ENCODE measurements at regions not wholly inside any gene's neighbourhood (a gene's known extent, or its start where the extent isn't known, plus 50 kb on each side); places are given as distances from the start of the nearest gene placed in this dataset.

GRCh38 chr3:124202754-124203153 lies 210.8 kb upstream of the ROPN1 start:
- 31 to 60% methylated on average over 4 of the region's 4 CpGs for WGBS, 2 donors

GRCh38 chr3:124203292-124203691 lies 211.4 kb upstream of the ROPN1 start:
- no peaks in the 10 kb centered on the region for H3K36me3 ChIP-seq (ENCODE audit: control insufficient read depth in 2 of 2, insufficient read depth in 2 of 2, low read length in 1 of 2)
- no peaks in the 10 kb centered on the region for H3K9me3 ChIP-seq (ENCODE audit: control insufficient read depth in 2 of 2, insufficient read depth in 1 of 2, low read depth in 1 of 2, low read length in 1 of 2)
- H3K4me1 ChIP-seq (ENCODE audit: control insufficient read depth in 2 of 2, insufficient read depth in 2 of 2, low read length in 1 of 2) = peaks cover 0 to 2% of the 10 kb centered on the region in 2 donors
- no peaks in the 10 kb centered on the region for H3K27me3 ChIP-seq (ENCODE audit: control insufficient read depth in 1 of 2, insufficient read depth in 2 of 2, low read length in 2 of 2)
- 90 to 91% methylated on average over 2 of the region's 2 CpGs for WGBS, 2 donors
- H3K4me3 ChIP-seq (ENCODE audit: low read depth in 1 of 2, low read length in 2 of 2) = no peak overlapping the region
- no peak overlapping the region for H3K27ac ChIP-seq (ENCODE audit: low read depth in 2 of 2, low read length in 1 of 2)

More at GRCh38 chr3:124202754-124203153, 210.8 kb upstream of the ROPN1 start:
- Histone ChIP-seq H3K27me3 (ENCODE audit: control insufficient read depth in 1 of 2, insufficient read depth in 2 of 2, low read length in 2 of 2) (no peaks in the 10 kb centered on the region), H3K4me3 (ENCODE audit: low read depth in 1 of 2, low read length in 2 of 2) (no peak overlapping the region), H3K27ac (ENCODE audit: low read depth in 2 of 2, low read length in 1 of 2) (no peak overlapping the region), H3K36me3 (ENCODE audit: control insufficient read depth in 2 of 2, insufficient read depth in 2 of 2, low read length in 1 of 2) (no peaks in the 10 kb centered on the region), H3K9me3 (ENCODE audit: control insufficient read depth in 2 of 2, insufficient read depth in 1 of 2, low read depth in 1 of 2, low read length in 1 of 2) (no peaks in the 10 kb centered on the region), H3K4me1 (ENCODE audit: control insufficient read depth in 2 of 2, insufficient read depth in 2 of 2, low read length in 1 of 2) (peaks cover 0 to 1% of the 10 kb centered on the region in 2 donors)

GRCh38 chr3:124206225-124207055 lies 214.5 kb upstream of the ROPN1 start:
- no peaks in the 10 kb centered on the region for H3K9me3 ChIP-seq (ENCODE audit: control insufficient read depth in 2 of 2, insufficient read depth in 1 of 2, low read depth in 1 of 2, low read length in 1 of 2)
- 85 to 90% methylated on average over 5 of the region's 5 CpGs for WGBS, 2 donors

GRCh38 chr3:124207077-124207476 lies 215.2 kb upstream of the ROPN1 start:
- Histone ChIP-seq H3K4me3 (ENCODE audit: low read depth in 1 of 2, low read length in 2 of 2) (no peak overlapping the region), H3K27ac (ENCODE audit: low read depth in 2 of 2, low read length in 1 of 2) (no peak overlapping the region), H3K36me3 (ENCODE audit: control insufficient read depth in 2 of 2, insufficient read depth in 2 of 2, low read length in 1 of 2) (no peaks in the 10 kb centered on the region), H3K4me1 (ENCODE audit: control insufficient read depth in 2 of 2, insufficient read depth in 2 of 2, low read length in 1 of 2) (peaks cover 0 to 2% of the 10 kb centered on the region in 2 donors), H3K9me3 (ENCODE audit: control insufficient read depth in 2 of 2, insufficient read depth in 1 of 2, low read depth in 1 of 2, low read length in 1 of 2) (no peaks in the 10 kb centered on the region), H3K27me3 (ENCODE audit: control insufficient read depth in 1 of 2, insufficient read depth in 2 of 2, low read length in 2 of 2) (no peaks in the 10 kb centered on the region)
- WGBS, 2 donors = 87 to 89% methylated on average over 5 of the region's 5 CpGs

More at GRCh38 chr3:124206225-124207055, 214.5 kb upstream of the ROPN1 start:
- Histone ChIP-seq H3K27ac (ENCODE audit: low read depth in 2 of 2, low read length in 1 of 2) (no peak overlapping the region), H3K36me3 (ENCODE audit: control insufficient read depth in 2 of 2, insufficient read depth in 2 of 2, low read length in 1 of 2) (no peaks in the 10 kb centered on the region), H3K4me3 (ENCODE audit: low read depth in 1 of 2, low read length in 2 of 2) (no peak overlapping the region), H3K27me3 (ENCODE audit: control insufficient read depth in 1 of 2, insufficient read depth in 2 of 2, low read length in 2 of 2) (no peaks in the 10 kb centered on the region), H3K4me1 (ENCODE audit: control insufficient read depth in 2 of 2, insufficient read depth in 2 of 2, low read length in 1 of 2) (peaks cover 0 to 2% of the 10 kb centered on the region in 2 donors)

- no peak overlapping the region for H3K27ac ChIP-seq (ENCODE audit: low read depth in 2 of 2, low read length in 1 of 2)
- H3K9me3 ChIP-seq (ENCODE audit: control insufficient read depth in 2 of 2, insufficient read depth in 1 of 2, low read depth in 1 of 2, low read length in 1 of 2) = no peaks in the 10 kb centered on the region
- no peaks in the 10 kb centered on the region for H3K36me3 ChIP-seq (ENCODE audit: control insufficient read depth in 2 of 2, insufficient read depth in 2 of 2, low read length in 1 of 2)
- no peaks in the 10 kb centered on the region for H3K27me3 ChIP-seq (ENCODE audit: control insufficient read depth in 1 of 2, insufficient read depth in 2 of 2, low read length in 2 of 2)
- 71 to 74% methylated on average over 5 of the region's 5 CpGs for WGBS, 2 donors
- peaks cover 0 to 2% of the 10 kb centered on the region in 2 donors for H3K4me1 ChIP-seq (ENCODE audit: control insufficient read depth in 2 of 2, insufficient read depth in 2 of 2, low read length in 1 of 2)
- H3K4me3 ChIP-seq (ENCODE audit: low read depth in 1 of 2, low read length in 2 of 2) = no peak overlapping the region
These were observed 216.1 kb upstream of the ROPN1 start for GRCh38 chr3:124207873-124208485.

GRCh38 chr3:124209426-124209825 lies 217.5 kb upstream of the ROPN1 start:
- H3K36me3 ChIP-seq (ENCODE audit: control insufficient read depth in 2 of 2, insufficient read depth in 2 of 2, low read length in 1 of 2) = no peaks in the 10 kb centered on the region
- H3K9me3 ChIP-seq (ENCODE audit: control insufficient read depth in 2 of 2, insufficient read depth in 1 of 2, low read depth in 1 of 2, low read length in 1 of 2) = no peaks in the 10 kb centered on the region
- no peaks in the 10 kb centered on the region for H3K27me3 ChIP-seq (ENCODE audit: control insufficient read depth in 1 of 2, insufficient read depth in 2 of 2, low read length in 2 of 2)
- H3K4me1 ChIP-seq (ENCODE audit: control insufficient read depth in 2 of 2, insufficient read depth in 2 of 2, low read length in 1 of 2) = peaks cover 0 to 2% of the 10 kb centered on the region in 2 donors
- no peak overlapping the region for H3K4me3 ChIP-seq (ENCODE audit: low read depth in 1 of 2, low read length in 2 of 2)
- no peak overlapping the region for H3K27ac ChIP-seq (ENCODE audit: low read depth in 2 of 2, low read length in 1 of 2)
- 98% methylated on average over 2 of the region's 2 CpGs for WGBS, 2 donors

GRCh38 chr3:124210899-124211298 lies 219.0 kb upstream of the ROPN1 start:
- Histone ChIP-seq H3K4me3 (ENCODE audit: low read depth in 1 of 2, low read length in 2 of 2) (no peak overlapping the region), H3K36me3 (ENCODE audit: control insufficient read depth in 2 of 2, insufficient read depth in 2 of 2, low read length in 1 of 2) (no peaks in the 10 kb centered on the region), H3K4me1 (ENCODE audit: control insufficient read depth in 2 of 2, insufficient read depth in 2 of 2, low read length in 1 of 2) (peaks cover 0 to 2% of the 10 kb centered on the region in 2 donors), H3K27ac (ENCODE audit: low read depth in 2 of 2, low read length in 1 of 2) (no peak overlapping the region), H3K9me3 (ENCODE audit: control insufficient read depth in 2 of 2, insufficient read depth in 1 of 2, low read depth in 1 of 2, low read length in 1 of 2) (no peaks in the 10 kb centered on the region), H3K27me3 (ENCODE audit: control insufficient read depth in 1 of 2, insufficient read depth in 2 of 2, low read length in 2 of 2) (no peaks in the 10 kb centered on the region)

GRCh38 chr3:124213641-124214040 lies 221.7 kb upstream of the ROPN1 start:
- Histone ChIP-seq H3K4me1 (ENCODE audit: control insufficient read depth in 2 of 2, insufficient read depth in 2 of 2, low read length in 1 of 2) (no peaks in the 10 kb centered on the region), H3K36me3 (ENCODE audit: control insufficient read depth in 2 of 2, insufficient read depth in 2 of 2, low read length in 1 of 2) (no peaks in the 10 kb centered on the region), H3K27ac (ENCODE audit: low read depth in 2 of 2, low read length in 1 of 2) (no peak overlapping the region), H3K9me3 (ENCODE audit: control insufficient read depth in 2 of 2, insufficient read depth in 1 of 2, low read depth in 1 of 2, low read length in 1 of 2) (no peaks in the 10 kb centered on the region), H3K4me3 (ENCODE audit: low read depth in 1 of 2, low read length in 2 of 2) (no peak overlapping the region), H3K27me3 (ENCODE audit: control insufficient read depth in 1 of 2, insufficient read depth in 2 of 2, low read length in 2 of 2) (no peaks in the 10 kb centered on the region)

- Histone ChIP-seq H3K27me3 (ENCODE audit: control insufficient read depth in 1 of 2, insufficient read depth in 2 of 2, low read length in 2 of 2) (no peaks in the 10 kb centered on the region), H3K4me1 (ENCODE audit: control insufficient read depth in 2 of 2, insufficient read depth in 2 of 2, low read length in 1 of 2) (no peaks in the 10 kb centered on the region), H3K36me3 (ENCODE audit: control insufficient read depth in 2 of 2, insufficient read depth in 2 of 2, low read length in 1 of 2) (no peaks in the 10 kb centered on the region), H3K9me3 (ENCODE audit: control insufficient read depth in 2 of 2, insufficient read depth in 1 of 2, low read depth in 1 of 2, low read length in 1 of 2) (no peaks in the 10 kb centered on the region), H3K27ac (ENCODE audit: low read depth in 2 of 2, low read length in 1 of 2) (no peak overlapping the region), H3K4me3 (ENCODE audit: low read depth in 1 of 2, low read length in 2 of 2) (no peak overlapping the region)
- WGBS, 2 donors = 10 to 17% methylated on average over 3 of the region's 3 CpGs
These were observed 225.6 kb upstream of the ROPN1 start for GRCh38 chr3:124217542-124217941.

- 49 to 51% methylated on average over 2 of the region's 2 CpGs for WGBS, 2 donors
These were observed 229.5 kb upstream of the ROPN1 start for GRCh38 chr3:124221422-124221821.

More at GRCh38 chr3:124221422-124221821, 229.5 kb upstream of the ROPN1 start:
- H3K36me3 ChIP-seq (ENCODE audit: control insufficient read depth in 2 of 2, insufficient read depth in 2 of 2, low read length in 1 of 2) = no peaks in the 10 kb centered on the region
- no peak overlapping the region for H3K4me3 ChIP-seq (ENCODE audit: low read depth in 1 of 2, low read length in 2 of 2)
- peaks cover 0 to 2% of the 10 kb centered on the region in 2 donors for H3K4me1 ChIP-seq (ENCODE audit: control insufficient read depth in 2 of 2, insufficient read depth in 2 of 2, low read length in 1 of 2)
- H3K9me3 ChIP-seq (ENCODE audit: control insufficient read depth in 2 of 2, insufficient read depth in 1 of 2, low read depth in 1 of 2, low read length in 1 of 2) = no peaks in the 10 kb centered on the region
- H3K27me3 ChIP-seq (ENCODE audit: control insufficient read depth in 1 of 2, insufficient read depth in 2 of 2, low read length in 2 of 2) = no peaks in the 10 kb centered on the region
- H3K27ac ChIP-seq (ENCODE audit: low read depth in 2 of 2, low read length in 1 of 2) = no peak overlapping the region
